GM18873 (cell line): ENCODE measurements at regions not wholly inside any gene's neighbourhood (a gene's known extent, or its start where the extent isn't known, plus 50 kb on each side); places are given as distances from the start of the nearest gene placed in this dataset.

Experiments
- ATAC-seq: cut with Tn5 transposase; IDR thresholded peaks from one replicate; pipeline ENCODE4 v1.9.1; 2021; ENCODE audit warnings: mild to moderate bottlenecking, moderate library complexity, moderate number of reproducible peaks; ENCODE audit not compliant: unreplicated experiment, low FRiP score

- ATAC-seq, result no peak
Observed at GRCh38 chr10:117903854-117904253, 142.9 kb downstream of the RAB11FIP2 start.

GRCh38 chr10:117905404-117905803, 141.3 kb downstream of the RAB11FIP2 start:
- ATAC-seq, result no peak

- ATAC-seq, result no peak
Observed at GRCh38 chr10:117911684-117912083, 135.1 kb downstream of the RAB11FIP2 start.

- no peak for ATAC-seq
Observed at GRCh38 chr10:117914334-117914733, 132.4 kb downstream of the RAB11FIP2 start.

GRCh38 chr10:117920956-117921355, 125.8 kb downstream of the RAB11FIP2 start:
- ATAC-seq, result no peak

- no peak for ATAC-seq
Observed at GRCh38 chr10:117921421-117921820, 125.3 kb downstream of the RAB11FIP2 start.

- ATAC-seq, result no peak
Observed at GRCh38 chr10:117924820-117925219, 121.9 kb downstream of the RAB11FIP2 start.

GRCh38 chr10:117925369-117925768, 121.4 kb downstream of the RAB11FIP2 start:
- no peak for ATAC-seq

GRCh38 chr10:117926491-117926890, 120.2 kb downstream of the RAB11FIP2 start:
- ATAC-seq, result no peak

GRCh38 chr10:117927332-117927731, 119.4 kb downstream of the RAB11FIP2 start:
- no peak for ATAC-seq

- ATAC-seq, result no peak
Observed at GRCh38 chr10:117927871-117928270, 118.9 kb downstream of the RAB11FIP2 start.

- no peak for ATAC-seq
Observed at GRCh38 chr10:117928281-117928680, 118.5 kb downstream of the RAB11FIP2 start.

- no peak for ATAC-seq
Observed at GRCh38 chr10:117928741-117929140, 118.0 kb downstream of the RAB11FIP2 start.

- ATAC-seq, result no peak
Observed at GRCh38 chr10:117929327-117930067, 117.2 kb downstream of the RAB11FIP2 start.

GRCh38 chr10:117931078-117931477, 115.7 kb downstream of the RAB11FIP2 start:
- no peak for ATAC-seq

GRCh38 chr10:117933036-117933435, 113.7 kb downstream of the RAB11FIP2 start:
- no peak for ATAC-seq

- ATAC-seq, result no peak
Observed at GRCh38 chr10:117934477-117934876, 112.3 kb downstream of the RAB11FIP2 start.

GRCh38 chr10:117936141-117936540, 110.6 kb downstream of the RAB11FIP2 start:
- no peak for ATAC-seq

- ATAC-seq, result no peak
Observed at GRCh38 chr10:117936566-117936965, 110.2 kb downstream of the RAB11FIP2 start.

- no peak for ATAC-seq
Observed at GRCh38 chr10:117936976-117937375, 109.8 kb downstream of the RAB11FIP2 start.

- ATAC-seq, result no peak
Observed at GRCh38 chr10:117938104-117938503, 108.6 kb downstream of the RAB11FIP2 start.

- no peak for ATAC-seq
Observed at GRCh38 chr10:117942226-117942625, 104.5 kb downstream of the RAB11FIP2 start.
